Eye (tissue), 1 donor: ENCODE measurements at regions not wholly inside any gene's neighbourhood (a gene's known extent, or its start where the extent isn't known, plus 50 kb on each side); places are given as distances from the start of the nearest gene placed in this dataset.
A peak's percentile ranks its signal among the peaks of the same experiment; 100 is the strongest.

Experiments
- DNase-seq: peaks from one replicate; pipeline ENCODE4 v3.0.0-alpha.2; 2015

GRCh38 chr1:88104886-88105285 is 579.2 kb upstream of the PKN2 start:
- DNase-seq = no peak

GRCh38 chr1:88111816-88112215 is 572.3 kb upstream of the PKN2 start:
- no peak for DNase-seq

GRCh38 chr1:88117597-88117996 is 566.5 kb upstream of the PKN2 start:
- no peak for DNase-seq

GRCh38 chr1:88118176-88118845 is 565.8 kb upstream of the PKN2 start:
- DNase-seq = no peak

GRCh38 chr1:88124614-88125013 is 559.5 kb upstream of the PKN2 start:
- DNase-seq = no peak

- DNase-seq = no peak
These were observed 557.6 kb upstream of the PKN2 start for GRCh38 chr1:88126467-88126866.

GRCh38 chr1:88133991-88134390 is 550.1 kb upstream of the PKN2 start:
- DNase-seq = no peak

- no peak for DNase-seq
These were observed 548.8 kb upstream of the PKN2 start for GRCh38 chr1:88134983-88135921.

GRCh38 chr1:88139633-88140032 is 544.4 kb upstream of the PKN2 start:
- DNase-seq = no peak

GRCh38 chr1:88140325-88140724 is 543.7 kb upstream of the PKN2 start:
- no peak for DNase-seq

- no peak for DNase-seq
These were observed 542.5 kb upstream of the PKN2 start for GRCh38 chr1:88141499-88142074.

GRCh38 chr1:88145752-88146151 is 538.3 kb upstream of the PKN2 start:
- DNase-seq = no peak

- DNase-seq = no peak
These were observed 534.4 kb upstream of the PKN2 start for GRCh38 chr1:88149686-88150085.

- no peak for DNase-seq
These were observed 533.7 kb upstream of the PKN2 start for GRCh38 chr1:88150330-88150729.

GRCh38 chr1:88163187-88163586 is 520.9 kb upstream of the PKN2 start:
- DNase-seq = no peak

GRCh38 chr1:88168126-88168525 is 515.9 kb upstream of the PKN2 start:
- no peak for DNase-seq

- DNase-seq = no peak
These were observed 514.9 kb upstream of the PKN2 start for GRCh38 chr1:88169139-88169538.

GRCh38 chr1:88169939-88170338 is 514.1 kb upstream of the PKN2 start:
- DNase-seq = no peak

- DNase-seq = no peak
These were observed 508.9 kb upstream of the PKN2 start for GRCh38 chr1:88175120-88175630.

GRCh38 chr1:88175631-88176226 is 508.3 kb upstream of the PKN2 start:
- DNase-seq = no peak

GRCh38 chr1:88179943-88180342 is 504.1 kb upstream of the PKN2 start:
- no peak for DNase-seq

- DNase-seq = peak; percentile 93
These were observed 503.5 kb upstream of the PKN2 start for GRCh38 chr1:88180449-88181108.

- DNase-seq = no peak
These were observed 497.2 kb upstream of the PKN2 start for GRCh38 chr1:88186911-88187310.
